Brain microvascular endothelial cell (primary cell): ENCODE measurements at regions not wholly inside any gene's neighbourhood (a gene's known extent, or its start where the extent isn't known, plus 50 kb on each side); places are given as distances from the start of the nearest gene placed in this dataset.

Source experiments
- DNase-seq: peaks from one replicate; pipeline ENCODE4 v3.0.0-alpha.2; 2020
- H3K27ac ChIP-seq: fragments of 250-450 bp; sonication (Bioruptor Pico); 2 replicates; pipeline ENCODE4 v1.5.1; 2020; ENCODE audit warnings: mild to moderate bottlenecking, moderate library complexity
- H3K27me3 ChIP-seq: fragments of 250-450 bp; sonication (Bioruptor Pico); replicated peaks from 2 replicates; pipeline ENCODE4 v1.5.1; 2020; ENCODE audit warnings: mild to moderate bottlenecking
- H3K36me3 ChIP-seq: fragments of 250-450 bp; sonication (Bioruptor Pico); replicated peaks from 2 replicates; pipeline ENCODE4 v1.5.1; 2020; ENCODE audit warnings: mild to moderate bottlenecking
- H3K4me3 ChIP-seq: 2 replicates; pipeline ENCODE4 v1.5.1; 2011; ENCODE audit warnings: low read depth, mild to moderate bottlenecking, control low read depth, low read length, moderate library complexity
- CTCF ChIP-seq: IDR thresholded peaks from 2 replicates; pipeline ENCODE4 v1.5.1; 2011; ENCODE audit warnings: low read depth, mild to moderate bottlenecking, moderate library complexity, low read length, control low read depth, inconsistent platforms; ENCODE audit errors: missing control alignments
- in situ Hi-C: cut with HindIII; loops from 2 replicates; pipeline ENCODE4 v1.10.0; 2017; ENCODE audit warnings: low sequenced_read_pairs, low pct_ligation_motif_present

DNA sequence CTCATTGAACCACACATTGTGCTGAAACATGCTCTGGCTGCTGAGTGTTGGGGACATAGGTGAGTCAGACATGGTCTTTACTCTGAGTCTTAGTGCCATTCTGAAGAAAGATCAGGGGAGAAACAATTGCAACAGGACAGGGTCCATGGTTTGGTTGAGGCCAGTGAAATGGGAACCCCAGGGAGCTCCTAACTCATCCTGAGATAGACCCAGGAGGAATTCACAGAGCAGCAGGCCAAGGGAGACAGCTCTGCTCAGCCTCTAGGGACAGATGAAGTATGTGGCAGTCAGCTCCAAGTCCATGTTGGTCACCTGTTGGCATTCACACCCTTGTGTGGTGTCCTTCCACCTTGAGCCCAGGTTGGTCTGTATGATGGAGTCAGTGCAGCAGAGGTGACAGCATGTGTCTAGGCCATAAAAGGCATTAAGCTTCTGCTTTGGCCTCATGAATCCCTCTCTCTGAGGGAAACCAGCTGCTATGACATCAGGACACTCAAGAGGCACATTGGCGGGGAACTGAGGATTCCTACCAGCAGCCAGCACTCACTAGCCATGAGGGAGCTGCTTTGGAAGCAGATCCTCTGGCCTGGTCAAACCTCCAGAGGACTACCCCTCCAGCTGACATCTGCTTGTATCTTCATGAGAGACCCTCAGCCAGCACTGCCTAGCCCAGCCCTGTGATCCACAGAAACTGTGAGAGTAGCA lies 50.3 kb upstream of the MYEOV start:
- no peaks in the 10 kb centered on the region for H3K27me3 ChIP-seq
- no peak for TF ChIP-seq CTCF
- no peak overlapping the region for H3K27ac ChIP-seq
- H3K36me3 ChIP-seq: no peaks in the 10 kb centered on the region
- H3K4me3 ChIP-seq: no peak overlapping the region
- DNase-seq: no peak
- in situ Hi-C loops: no loop called here
